B cell (primary cell): ENCODE measurements at regions not wholly inside any gene's neighbourhood (a gene's known extent, or its start where the extent isn't known, plus 50 kb on each side); places are given as distances from the start of the nearest gene placed in this dataset.

Source experiments
- ATAC-seq: fragments of 200-7000 bp; cut with Tn5 transposase; one replicate; pipeline ENCODE4 v1.10.0; 2021; ENCODE audit warnings: low read depth, mild to moderate bottlenecking, moderate number of reproducible peaks, moderate library complexity
- CTCF ChIA-PET: fragments of 350-600 bp; sonication (Branson Sonifier 250); formaldehyde crosslinking; loops from one replicate; lab custom pipeline; 2021; ENCODE audit warnings: antibody characterized with exemption, inconsistent platforms; lab: Charles Lee
- POLR2A ChIA-PET: fragments of 350-600 bp; sonication (Branson Sonifier 250); formaldehyde crosslinking; loops from one replicate; lab custom pipeline; 2021; ENCODE audit warnings: antibody characterized with exemption; lab: Charles Lee
- DNase-seq: peaks from one replicate; pipeline ENCODE4 v3.0.0; 2013
- H2AFZ ChIP-seq: 2 replicates; pipeline ENCODE4 v1.6.1; 2012; ENCODE audit warnings: mild to moderate bottlenecking, low read depth, low read length; ENCODE audit not compliant: insufficient read depth, poor library complexity, severe bottlenecking
- H3K27ac ChIP-seq, 2 donors: 1 replicate in 1 of 2; 2 replicates in 1 of 2; pipeline ENCODE4 v1.5.1; 2012 to 2013; ENCODE audit warnings: low read length in 2 of 2, mild to moderate bottlenecking in 2 of 2, moderate library complexity in 1 of 2
- H3K27me3 ChIP-seq, 4 experiments: fragments of 200-600 bp in 1 of 4; sonication (generic) in 1 of 4; replicated peaks in 1 of 4; 1 replicate in 2 of 4; 2 replicates in 2 of 4; pipeline versions ENCODE4 v1.6.1 to v1.7.0; 2013 to 2016; ENCODE audit warnings: low read length in 3 of 4, mild to moderate bottlenecking in 2 of 4, mixed read lengths in 1 of 4, moderate library complexity in 1 of 4; ENCODE audit not compliant: insufficient read depth in 4 of 4, control insufficient read depth in 3 of 4; ENCODE audit errors: control extremely low read depth in 1 of 4
- H3K36me3 ChIP-seq, 2 experiments: replicated peaks in 1 of 2; 1 replicate in 1 of 2; 2 replicates in 1 of 2; pipeline versions ENCODE4 v1.6.1 to v1.7.1; 2013; ENCODE audit warnings: low read length in 1 of 2; ENCODE audit not compliant: insufficient read depth in 2 of 2, control insufficient read depth in 1 of 2; ENCODE audit errors: control extremely low read depth in 1 of 2, extremely low read depth in 1 of 2
- H3K4me1 ChIP-seq, 2 donors: fragments of 200-600 bp in 1 of 2; sonication (generic) in 1 of 2; 1 replicate in 1 of 2; 2 replicates in 1 of 2; pipeline versions ENCODE4 v1.5.1 to v1.6.1; 2013 to 2017; ENCODE audit warnings: low read length in 2 of 2; ENCODE audit not compliant: control insufficient read depth in 2 of 2, insufficient read depth in 2 of 2
- H3K4me2 ChIP-seq: replicated peaks from 2 replicates; pipeline ENCODE3; 2012; ENCODE audit warnings: mild to moderate bottlenecking, low read depth, low read length; ENCODE audit not compliant: poor library complexity, severe bottlenecking
- H3K4me3 ChIP-seq, 5 experiments: fragments of 200-600 bp in 1 of 5; sonication (generic) in 1 of 5; 1 replicate in 3 of 5; 2 replicates in 2 of 5; pipeline versions ENCODE4 v1.5.1 to v1.7.0; 2011 to 2016; ENCODE audit warnings: low read length in 4 of 5, mild to moderate bottlenecking in 4 of 5, low read depth in 2 of 5, control low read depth in 1 of 5, moderate library complexity in 1 of 5; ENCODE audit not compliant: insufficient read depth in 1 of 5; ENCODE audit errors: control extremely low read depth in 1 of 5, extremely low read depth in 1 of 5
- H3K79me2 ChIP-seq: fragments of 200-600 bp; sonication (generic); one replicate; pipeline ENCODE4 v1.6.0; 2016; ENCODE audit warnings: low read length; ENCODE audit not compliant: control insufficient read depth, insufficient read depth
- H3K9ac ChIP-seq: fragments of 200-600 bp; sonication (generic); 2 replicates; pipeline ENCODE4 v1.6.1; 2017; ENCODE audit warnings: mild to moderate bottlenecking, low read length, moderate library complexity
- H3K9me3 ChIP-seq, 3 donors: one replicate each; pipeline versions ENCODE4 v1.6.1 to v1.7.1; 2013; ENCODE audit warnings: low read length in 2 of 3; ENCODE audit not compliant: control insufficient read depth in 2 of 3, insufficient read depth in 1 of 3; ENCODE audit errors: control extremely low read depth in 1 of 3
- H4K20me1 ChIP-seq: 2 replicates; pipeline ENCODE4 v1.6.0; 2012; ENCODE audit warnings: mild to moderate bottlenecking, low read length; ENCODE audit not compliant: insufficient read depth, control insufficient read depth, poor library complexity, severe bottlenecking
- H3K27ac Mint-ChIP-seq: one replicate; pipeline ENCODE4 v1.8.0; 2021; ENCODE audit warnings: mixed read lengths
- H3K27me3 Mint-ChIP-seq: one replicate; pipeline ENCODE4 v1.8.0; 2021; ENCODE audit warnings: mixed read lengths
- H3K4me1 Mint-ChIP-seq: one replicate; pipeline ENCODE4 v1.8.0; 2021; ENCODE audit warnings: mixed read lengths
- H3K4me3 Mint-ChIP-seq: one replicate; pipeline ENCODE4 v1.8.0; 2021; ENCODE audit warnings: mixed read lengths
- H3K9me3 Mint-ChIP-seq: one replicate; pipeline ENCODE4 v1.8.0; 2022; ENCODE audit warnings: mixed read lengths; ENCODE audit not compliant: insufficient read depth
- EZH2 ChIP-seq: IDR thresholded peaks from 2 replicates; pipeline ENCODE4 v1.6.1; 2012; ENCODE audit warnings: borderline replicate concordance, low read depth, mild to moderate bottlenecking, moderate library complexity, low read length; ENCODE audit not compliant: insufficient read depth, poor library complexity, severe bottlenecking
- WGBS: methylation state at CpG from one replicate; pipeline ENCODE4 v1.1.5; 2013; ENCODE audit warnings: missing lambda C conversion rate; ENCODE audit not compliant: insufficient coverage; 5-methylcytosine and 5-hydroxymethylcytosine counted together
- intact Hi-C: fragments of 100-400 bp; cut with micrococcal nuclease; formaldehyde crosslinking; loops from one replicate; pipeline ENCODE4 v1.10.0; 2022
- TF ChIP-seq, protein P1 (sequence below): fragments of 200-600 bp; IDR thresholded peaks from one replicate; pipeline ENCODE4 v1.8.0; 2022; ENCODE audit warnings: antibody characterized with exemption, mild to moderate bottlenecking

DNA sequence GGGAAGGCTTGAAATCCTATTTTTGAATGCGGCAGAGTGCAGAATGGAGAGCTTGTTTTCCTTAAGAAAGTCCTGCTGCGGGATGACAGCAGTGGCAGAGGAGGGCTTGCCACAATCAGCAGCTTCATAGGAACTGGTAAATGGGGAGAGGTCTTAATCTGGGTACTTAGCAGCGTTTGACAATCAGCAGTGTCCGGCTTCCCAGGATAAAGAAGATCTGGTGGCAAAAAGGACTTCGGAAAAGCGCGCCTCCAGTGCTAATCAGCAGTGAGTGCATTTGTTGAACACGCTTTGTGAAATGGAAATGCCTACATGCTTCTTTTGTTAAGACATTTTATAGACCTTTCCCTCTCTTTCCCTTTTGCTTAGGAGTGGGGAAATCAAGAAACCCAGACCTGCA is 735.7 kb downstream of the QKI start:
- Histone ChIP-seq H3K4me1 (no peaks in the 10 kb centered on the region), H3K9me3 (peaks cover 0 to 8% (median 0%) of the 10 kb centered on the region in 3 donors), H3K79me2 (no peaks in the 10 kb centered on the region), H2AFZ (no peak overlapping the region), H4K20me1 (no peaks in the 10 kb centered on the region), H3K4me3 (no peak overlapping the region), H3K36me3 (no peaks in the 10 kb centered on the region), H3K27ac (no peak overlapping the region), H3K27me3 (no peaks in the 10 kb centered on the region), H3K9ac (no peak overlapping the region), H3K4me2 (no peak overlapping the region)
- Mint-ChIP-seq H3K27me3 (no peaks in the 10 kb centered on the region), H3K27ac (no peak overlapping the region), H3K9me3 (peaks cover 7% of the 10 kb centered on the region), H3K4me3 (no peak overlapping the region), H3K4me1 (no peaks in the 10 kb centered on the region)
- CTCF ChIA-PET: no interaction called here
- 96% methylated on average over 7 of the region's 8 CpGs for WGBS
- POLR2A ChIA-PET: no interaction called here
- intact Hi-C loops: no loop called here
- DNase-seq (no peak), ATAC-seq (no peak)
- TF ChIP-seq EZH2: no peak
- TF ChIP-seq, protein P1, sequence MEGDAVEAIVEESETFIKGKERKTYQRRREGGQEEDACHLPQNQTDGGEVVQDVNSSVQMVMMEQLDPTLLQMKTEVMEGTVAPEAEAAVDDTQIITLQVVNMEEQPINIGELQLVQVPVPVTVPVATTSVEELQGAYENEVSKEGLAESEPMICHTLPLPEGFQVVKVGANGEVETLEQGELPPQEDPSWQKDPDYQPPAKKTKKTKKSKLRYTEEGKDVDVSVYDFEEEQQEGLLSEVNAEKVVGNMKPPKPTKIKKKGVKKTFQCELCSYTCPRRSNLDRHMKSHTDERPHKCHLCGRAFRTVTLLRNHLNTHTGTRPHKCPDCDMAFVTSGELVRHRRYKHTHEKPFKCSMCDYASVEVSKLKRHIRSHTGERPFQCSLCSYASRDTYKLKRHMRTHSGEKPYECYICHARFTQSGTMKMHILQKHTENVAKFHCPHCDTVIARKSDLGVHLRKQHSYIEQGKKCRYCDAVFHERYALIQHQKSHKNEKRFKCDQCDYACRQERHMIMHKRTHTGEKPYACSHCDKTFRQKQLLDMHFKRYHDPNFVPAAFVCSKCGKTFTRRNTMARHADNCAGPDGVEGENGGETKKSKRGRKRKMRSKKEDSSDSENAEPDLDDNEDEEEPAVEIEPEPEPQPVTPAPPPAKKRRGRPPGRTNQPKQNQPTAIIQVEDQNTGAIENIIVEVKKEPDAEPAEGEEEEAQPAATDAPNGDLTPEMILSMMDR: no peak

DNA sequence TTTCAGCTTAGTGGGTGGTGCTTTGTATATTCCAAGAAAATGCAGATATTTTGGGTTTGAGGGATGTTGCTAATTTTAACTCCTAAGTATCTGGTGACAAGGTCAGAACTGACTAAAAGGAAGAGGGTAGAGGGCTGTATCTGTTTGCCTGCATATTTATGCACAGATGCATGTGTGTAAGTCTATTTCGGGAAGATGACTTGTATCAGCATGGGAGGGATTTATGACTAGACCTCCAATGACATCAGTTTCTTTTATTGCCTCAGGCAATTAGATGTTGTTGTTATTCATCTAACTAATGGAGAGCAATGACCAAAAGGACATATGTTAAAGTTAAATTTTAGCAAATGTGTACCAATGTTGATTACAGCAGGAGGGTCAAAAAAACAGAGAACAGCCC is 734.3 kb downstream of the QKI start:
- ChIA-PET CTCF (no interaction called here), POLR2A (no interaction called here)
- ATAC-seq: no peak
- Mint-ChIP-seq H3K27ac (no peak overlapping the region), H3K27me3 (no peaks in the 10 kb centered on the region), H3K4me1 (no peaks in the 10 kb centered on the region), H3K9me3 (peaks cover 7% of the 10 kb centered on the region), H3K4me3 (no peak overlapping the region)
- Histone ChIP-seq H3K36me3 (no peaks in the 10 kb centered on the region), H3K4me1 (no peaks in the 10 kb centered on the region), H3K9ac (no peak overlapping the region), H3K4me2 (no peak overlapping the region), H3K9me3 (peaks cover 0 to 15% (median 0%) of the 10 kb centered on the region in 3 donors), H3K27me3 (no peaks in the 10 kb centered on the region), H4K20me1 (no peaks in the 10 kb centered on the region), H2AFZ (no peak overlapping the region), H3K79me2 (no peaks in the 10 kb centered on the region), H3K27ac (no peak overlapping the region), H3K4me3 (no peak overlapping the region)
- intact Hi-C loops: no loop called here
- no peak for DNase-seq
- TF ChIP-seq, protein P1: no peak
- no peak for TF ChIP-seq EZH2
- WGBS: no CpG with 5 or more reads among the region's 1 CpG
